Hepatocyte (in vitro differentiated cells): ENCODE measurements at regions not wholly inside any gene's neighbourhood (a gene's known extent, or its start where the extent isn't known, plus 50 kb on each side); places are given as distances from the start of the nearest gene placed in this dataset.

Experiments
- DNase-seq: peaks from one replicate; pipeline ENCODE4 v3.0.0-alpha.2; 2016; ENCODE audit warnings: low spot score
- H2AFZ ChIP-seq: fragments of 200-600 bp; sonication (generic); 2 replicates; pipeline ENCODE4 v1.6.0; 2016; ENCODE audit warnings: antibody characterized with exemption, mild to moderate bottlenecking
- H3K27ac ChIP-seq: fragments of 200-600 bp; sonication (generic); 2 replicates; pipeline ENCODE4 v1.5.1; 2016; ENCODE audit warnings: mild to moderate bottlenecking
- H3K27me3 ChIP-seq: fragments of 200-600 bp; sonication (generic); 2 replicates; pipeline ENCODE4 v1.6.1; 2016
- H3K36me3 ChIP-seq: fragments of 200-600 bp; sonication (generic); replicated peaks from 2 replicates; pipeline ENCODE4 v1.5.1; 2016; ENCODE audit warnings: low read depth; ENCODE audit not compliant: insufficient read depth
- H3K4me1 ChIP-seq: fragments of 200-600 bp; sonication (generic); 2 replicates; pipeline ENCODE4 v1.5.1; 2016; ENCODE audit warnings: mild to moderate bottlenecking, moderate library complexity; ENCODE audit not compliant: insufficient read depth
- H3K4me2 ChIP-seq: fragments of 200-600 bp; sonication (generic); 2 replicates; pipeline ENCODE4 v1.6.0; 2016
- H3K4me3 ChIP-seq: fragments of 200-600 bp; sonication (generic); 2 replicates; pipeline ENCODE4 v1.5.1; 2016; ENCODE audit warnings: mild to moderate bottlenecking
- H3K79me2 ChIP-seq: fragments of 200-600 bp; sonication (generic); 2 replicates; pipeline ENCODE4 v1.6.0; 2017; ENCODE audit warnings: mild to moderate bottlenecking
- H3K9me2 ChIP-seq: fragments of 200-600 bp; sonication (generic); replicated peaks from 2 replicates; pipeline ENCODE4 v1.6.0; 2017; ENCODE audit warnings: mild to moderate bottlenecking; ENCODE audit not compliant: insufficient read depth
- H3K9me3 ChIP-seq: fragments of 200-600 bp; sonication (generic); 2 replicates; pipeline ENCODE4 v1.5.1; 2016; ENCODE audit warnings: low read depth, mild to moderate bottlenecking
- H4K20me1 ChIP-seq: fragments of 200-600 bp; sonication (generic); 2 replicates; pipeline ENCODE4 v1.6.0; 2016; ENCODE audit warnings: mild to moderate bottlenecking; ENCODE audit not compliant: insufficient read depth, poor library complexity, severe bottlenecking
- CTCF ChIP-seq: fragments of 200-600 bp; sonication (generic); IDR thresholded peaks from 2 replicates; pipeline ENCODE4 v1.5.1; 2016; ENCODE audit warnings: antibody characterized with exemption, mild to moderate bottlenecking; ENCODE audit not compliant: poor library complexity
- EZH2 ChIP-seq: fragments of 200-600 bp; sonication (generic); IDR thresholded peaks from 2 replicates; pipeline ENCODE4 v1.6.1; 2016; ENCODE audit warnings: antibody characterized with exemption, mild to moderate bottlenecking, borderline replicate concordance
- EZH2phosphoT487 ChIP-seq: fragments of 200-600 bp; sonication (generic); IDR thresholded peaks from one replicate; pipeline ENCODE4 v1.6.1; 2018; ENCODE audit warnings: antibody characterized with exemption, mild to moderate bottlenecking, low read depth, moderate library complexity; ENCODE audit not compliant: unreplicated experiment, severe bottlenecking
- WGBS: methylation state at CpG from one replicate; pipeline ENCODE4 v1.1.6; 2016; ENCODE audit warnings: low lambda C conversion rate; ENCODE audit errors: missing lambda C conversion rate; 5-methylcytosine and 5-hydroxymethylcytosine counted together

DNA sequence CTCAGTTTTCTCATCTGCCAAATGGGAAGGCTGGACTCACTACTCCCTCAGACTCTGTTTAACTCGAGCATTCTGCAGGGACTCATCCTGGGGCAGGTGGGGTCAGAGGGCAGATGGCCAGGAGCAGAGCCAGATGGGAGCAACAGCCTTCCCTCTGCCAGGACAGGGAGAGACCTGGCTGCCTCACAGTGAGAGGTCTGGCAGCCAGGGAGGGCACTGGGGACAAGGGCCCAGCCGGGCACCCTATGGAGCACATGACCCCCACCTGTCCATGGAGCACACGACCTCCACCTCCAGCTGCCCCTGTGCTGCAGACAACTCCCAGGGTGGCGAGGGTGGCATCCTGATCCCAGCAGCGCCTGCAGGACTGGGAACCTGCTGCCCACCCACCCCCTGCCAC, 67.4 kb downstream of the IGLL1 start:
- Histone ChIP-seq H3K27ac (no peak overlapping the region), H3K4me2 (no peak overlapping the region), H3K27me3 (no peaks in the 10 kb centered on the region), H3K9me3 (no peaks in the 10 kb centered on the region), H3K4me1 (peaks cover 3% of the 10 kb centered on the region), H3K9me2 (no peaks in the 10 kb centered on the region), H3K79me2 (no peaks in the 10 kb centered on the region), H3K4me3 (no peak overlapping the region), H2AFZ (no peak overlapping the region), H4K20me1 (no peaks in the 10 kb centered on the region), H3K36me3 (no peaks in the 10 kb centered on the region)
- DNase-seq = no peak
- 95% methylated on average over 5 of the region's 5 CpGs for WGBS
- no peak for TF ChIP-seq EZH2phosphoT487
- TF ChIP-seq CTCF = no peak
- TF ChIP-seq EZH2 = no peak

DNA sequence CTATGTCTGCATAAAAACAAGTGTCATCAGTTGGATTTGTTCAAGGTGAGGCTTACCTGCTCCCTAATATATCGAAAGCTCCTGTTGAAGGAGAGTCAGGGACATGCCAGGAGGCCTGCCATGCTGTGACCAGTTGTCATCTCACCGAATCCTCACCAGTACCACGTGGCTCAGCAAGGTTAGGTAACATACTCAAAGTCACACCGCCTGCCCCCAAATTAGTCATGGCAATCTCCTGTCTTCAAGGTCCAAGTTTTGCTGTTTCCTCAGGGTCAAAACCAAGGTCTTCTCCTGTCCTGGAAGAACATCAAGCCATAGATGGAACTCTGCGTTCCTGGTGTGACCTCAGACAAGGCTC, 67.8 kb downstream of the IGLL1 start:
- H2AFZ ChIP-seq = no peak overlapping the region
- no peaks in the 10 kb centered on the region for H4K20me1 ChIP-seq
- no peaks in the 10 kb centered on the region for H3K36me3 ChIP-seq
- no peak overlapping the region for H3K27ac ChIP-seq
- DNase-seq = no peak
- 96% methylated on average over 5 of the region's 5 CpGs for WGBS
- no peaks in the 10 kb centered on the region for H3K9me3 ChIP-seq
- H3K9me2 ChIP-seq = no peaks in the 10 kb centered on the region
- no peaks in the 10 kb centered on the region for H3K79me2 ChIP-seq
- H3K4me2 ChIP-seq = no peak overlapping the region
- peaks cover 3% of the 10 kb centered on the region for H3K4me1 ChIP-seq
- no peak overlapping the region for H3K4me3 ChIP-seq
- no peaks in the 10 kb centered on the region for H3K27me3 ChIP-seq
- no peak for TF ChIP-seq CTCF
- no peak for TF ChIP-seq EZH2
- TF ChIP-seq EZH2phosphoT487 = no peak

DNA sequence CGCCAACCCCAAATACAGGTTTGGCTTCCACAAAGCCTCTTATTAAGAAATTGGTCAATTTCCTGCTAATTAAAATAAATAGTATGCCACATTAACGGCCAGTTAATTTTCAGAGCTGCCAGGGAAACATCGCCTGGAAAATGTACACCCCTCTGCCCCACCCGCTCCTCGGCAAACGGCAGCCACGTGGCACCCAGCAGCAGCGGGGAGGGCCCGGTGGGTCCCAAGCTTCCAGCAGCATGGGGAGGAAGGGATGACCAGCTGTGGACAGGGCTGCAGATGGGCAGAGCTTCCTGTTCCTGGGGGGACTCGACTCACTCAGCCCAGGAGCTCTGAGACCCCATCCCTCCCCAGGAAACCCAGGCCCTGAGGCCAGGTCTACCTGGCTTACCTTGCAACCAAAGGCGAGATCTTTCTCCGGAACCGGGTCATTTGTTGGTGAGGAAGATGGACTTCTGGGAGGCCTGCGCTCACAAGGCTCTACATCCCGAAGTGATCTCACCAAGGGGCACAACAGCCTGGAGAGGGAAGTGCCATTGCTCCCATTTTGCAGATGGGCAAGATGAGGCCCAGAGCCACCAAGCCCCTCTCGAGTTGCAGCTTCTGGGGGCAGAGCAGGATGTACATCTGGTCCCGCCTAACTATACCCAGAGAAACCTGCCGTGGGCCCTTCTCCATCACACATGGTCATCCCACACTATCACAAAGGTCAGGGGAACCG, 68.3 kb downstream of the IGLL1 start:
- Histone ChIP-seq H3K9me2 (no peaks in the 10 kb centered on the region), H3K4me2 (no peak overlapping the region), H3K4me3 (no peak overlapping the region), H3K27me3 (no peaks in the 10 kb centered on the region), H3K79me2 (no peaks in the 10 kb centered on the region), H3K36me3 (no peaks in the 10 kb centered on the region), H3K4me1 (peaks cover 3% of the 10 kb centered on the region), H3K27ac (no peak overlapping the region), H4K20me1 (no peaks in the 10 kb centered on the region), H2AFZ (no peak overlapping the region), H3K9me3 (no peaks in the 10 kb centered on the region)
- TF ChIP-seq EZH2 (no peak), EZH2phosphoT487 (no peak), CTCF (no peak)
- DNase-seq = no peak
- 66% methylated on average over 19 of the region's 19 CpGs for WGBS
